ENCODE measurements at regions not wholly inside any gene's neighbourhood (a gene's known extent, or its start where the extent isn't known, plus 50 kb on each side); places are given as distances from the start of the nearest gene placed in this dataset.

DNA sequence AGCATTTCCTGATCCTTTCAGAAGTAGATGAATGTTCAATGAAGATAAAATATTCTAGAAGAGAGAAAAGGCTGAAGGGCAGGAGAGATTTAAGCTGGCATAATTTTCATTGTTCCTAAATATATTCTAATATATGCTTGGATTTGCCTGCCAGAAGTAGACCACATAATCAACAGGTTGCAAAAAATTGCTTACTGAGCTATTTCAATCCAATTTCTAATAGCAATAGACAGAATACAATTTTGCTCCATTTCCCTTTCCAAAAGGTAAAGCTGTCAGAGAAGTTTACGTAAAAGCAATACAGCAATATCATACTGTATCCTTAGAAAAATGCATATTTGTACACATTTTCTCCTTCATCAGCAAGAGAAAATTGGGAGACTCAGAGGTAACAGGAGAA lies 237.3 kb downstream of the PMP22 start (continued):
- TF ChIP-seq, protein P1, sequence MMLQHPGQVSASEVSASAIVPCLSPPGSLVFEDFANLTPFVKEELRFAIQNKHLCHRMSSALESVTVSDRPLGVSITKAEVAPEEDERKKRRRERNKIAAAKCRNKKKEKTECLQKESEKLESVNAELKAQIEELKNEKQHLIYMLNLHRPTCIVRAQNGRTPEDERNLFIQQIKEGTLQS (IDR thresholded peaks at IDR 0.05; ENCODE audit: insufficient read depth, low read depth, low read length): no peak
- no peak for TF ChIP-seq ZNF274 (IDR thresholded peaks at IDR 0.05; ENCODE audit: borderline replicate concordance, extremely low read depth, low read length)
- TF ChIP-seq SIX5 (IDR thresholded peaks at IDR 0.05; ENCODE audit: low read depth, low read length): no peak

Data from H1 (cell line).